ENCODE measurements at regions not wholly inside any gene's neighbourhood (a gene's known extent, or its start where the extent isn't known, plus 50 kb on each side); places are given as distances from the start of the nearest gene placed in this dataset.

DNA sequence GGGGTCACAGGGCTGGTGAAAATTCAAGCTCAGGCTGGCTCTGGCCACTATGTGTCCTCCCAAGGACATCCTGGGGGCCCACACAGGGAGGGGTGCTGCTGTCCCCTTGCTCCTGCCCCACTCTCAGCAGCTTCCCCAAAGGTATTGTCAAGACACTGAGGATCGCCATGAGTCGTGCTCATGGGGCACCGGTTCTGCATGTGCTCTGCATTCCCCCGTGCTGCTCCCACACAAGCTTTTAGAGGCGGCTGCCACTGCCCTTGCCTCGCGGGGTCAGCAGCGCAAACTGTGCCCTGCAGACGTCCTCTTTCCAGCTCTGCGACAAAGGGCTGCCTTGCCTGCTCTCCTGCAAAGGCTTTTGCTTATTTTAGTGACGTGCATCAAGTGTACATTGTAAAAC, 179.8 kb downstream of the ERMARD start:
- TF ChIP-seq, protein P1, sequence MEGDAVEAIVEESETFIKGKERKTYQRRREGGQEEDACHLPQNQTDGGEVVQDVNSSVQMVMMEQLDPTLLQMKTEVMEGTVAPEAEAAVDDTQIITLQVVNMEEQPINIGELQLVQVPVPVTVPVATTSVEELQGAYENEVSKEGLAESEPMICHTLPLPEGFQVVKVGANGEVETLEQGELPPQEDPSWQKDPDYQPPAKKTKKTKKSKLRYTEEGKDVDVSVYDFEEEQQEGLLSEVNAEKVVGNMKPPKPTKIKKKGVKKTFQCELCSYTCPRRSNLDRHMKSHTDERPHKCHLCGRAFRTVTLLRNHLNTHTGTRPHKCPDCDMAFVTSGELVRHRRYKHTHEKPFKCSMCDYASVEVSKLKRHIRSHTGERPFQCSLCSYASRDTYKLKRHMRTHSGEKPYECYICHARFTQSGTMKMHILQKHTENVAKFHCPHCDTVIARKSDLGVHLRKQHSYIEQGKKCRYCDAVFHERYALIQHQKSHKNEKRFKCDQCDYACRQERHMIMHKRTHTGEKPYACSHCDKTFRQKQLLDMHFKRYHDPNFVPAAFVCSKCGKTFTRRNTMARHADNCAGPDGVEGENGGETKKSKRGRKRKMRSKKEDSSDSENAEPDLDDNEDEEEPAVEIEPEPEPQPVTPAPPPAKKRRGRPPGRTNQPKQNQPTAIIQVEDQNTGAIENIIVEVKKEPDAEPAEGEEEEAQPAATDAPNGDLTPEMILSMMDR (IDR thresholded peaks at IDR 0.05): no peak
- TF ChIP-seq POLR2A (IDR thresholded peaks at IDR 0.05): no peak

Measured in testis (tissue), 2 donors.